ENCODE measurements at regions not wholly inside any gene's neighbourhood (a gene's known extent, or its start where the extent isn't known, plus 50 kb on each side); places are given as distances from the start of the nearest gene placed in this dataset.

DNA sequence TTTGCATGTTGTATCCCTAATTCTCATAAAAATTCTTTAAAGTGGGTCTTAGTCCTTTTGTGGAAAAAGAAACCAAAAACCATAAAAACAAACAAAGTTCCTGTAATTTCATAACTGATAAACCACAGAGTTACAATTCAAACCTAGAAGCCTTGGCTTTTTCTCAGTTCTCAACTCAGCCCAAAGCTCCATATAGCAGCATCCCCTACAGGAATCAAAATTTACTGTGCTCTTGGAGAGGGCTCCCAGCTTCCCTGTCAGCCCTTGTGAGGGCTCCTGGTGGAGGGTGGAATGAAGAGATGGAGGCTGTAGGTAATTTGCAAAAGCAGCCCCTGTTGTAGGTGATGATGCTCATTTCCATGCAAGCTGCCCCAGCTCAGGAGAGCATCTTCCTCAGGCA, 506.1 kb upstream of the KIRREL3 start:
- no peak for TF ChIP-seq POLR2A (IDR thresholded peaks at IDR 0.05)
- TF ChIP-seq, protein P1, sequence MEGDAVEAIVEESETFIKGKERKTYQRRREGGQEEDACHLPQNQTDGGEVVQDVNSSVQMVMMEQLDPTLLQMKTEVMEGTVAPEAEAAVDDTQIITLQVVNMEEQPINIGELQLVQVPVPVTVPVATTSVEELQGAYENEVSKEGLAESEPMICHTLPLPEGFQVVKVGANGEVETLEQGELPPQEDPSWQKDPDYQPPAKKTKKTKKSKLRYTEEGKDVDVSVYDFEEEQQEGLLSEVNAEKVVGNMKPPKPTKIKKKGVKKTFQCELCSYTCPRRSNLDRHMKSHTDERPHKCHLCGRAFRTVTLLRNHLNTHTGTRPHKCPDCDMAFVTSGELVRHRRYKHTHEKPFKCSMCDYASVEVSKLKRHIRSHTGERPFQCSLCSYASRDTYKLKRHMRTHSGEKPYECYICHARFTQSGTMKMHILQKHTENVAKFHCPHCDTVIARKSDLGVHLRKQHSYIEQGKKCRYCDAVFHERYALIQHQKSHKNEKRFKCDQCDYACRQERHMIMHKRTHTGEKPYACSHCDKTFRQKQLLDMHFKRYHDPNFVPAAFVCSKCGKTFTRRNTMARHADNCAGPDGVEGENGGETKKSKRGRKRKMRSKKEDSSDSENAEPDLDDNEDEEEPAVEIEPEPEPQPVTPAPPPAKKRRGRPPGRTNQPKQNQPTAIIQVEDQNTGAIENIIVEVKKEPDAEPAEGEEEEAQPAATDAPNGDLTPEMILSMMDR (IDR thresholded peaks at IDR 0.05), result no peak
- no peak for TF ChIP-seq POLR2AphosphoS5 (IDR thresholded peaks at IDR 0.05)
- no peak overlapping the region for H3K4me3 ChIP-seq
- H3K36me3 ChIP-seq, result no peaks in the 10 kb centered on the region
- H3K9me3 ChIP-seq, result no peaks in the 10 kb centered on the region
- intact Hi-C loops (cut with DNase I), result no loop called here
- H3K27ac ChIP-seq, result no peak overlapping the region
- H3K27me3 ChIP-seq (replicated peaks; ENCODE audit: insufficient read depth), result no peaks in the 10 kb centered on the region
- no peaks in the 10 kb centered on the region for H3K4me1 ChIP-seq (replicated peaks)
- no peak for DNase-seq (ENCODE audit: low spot score)

DNA sequence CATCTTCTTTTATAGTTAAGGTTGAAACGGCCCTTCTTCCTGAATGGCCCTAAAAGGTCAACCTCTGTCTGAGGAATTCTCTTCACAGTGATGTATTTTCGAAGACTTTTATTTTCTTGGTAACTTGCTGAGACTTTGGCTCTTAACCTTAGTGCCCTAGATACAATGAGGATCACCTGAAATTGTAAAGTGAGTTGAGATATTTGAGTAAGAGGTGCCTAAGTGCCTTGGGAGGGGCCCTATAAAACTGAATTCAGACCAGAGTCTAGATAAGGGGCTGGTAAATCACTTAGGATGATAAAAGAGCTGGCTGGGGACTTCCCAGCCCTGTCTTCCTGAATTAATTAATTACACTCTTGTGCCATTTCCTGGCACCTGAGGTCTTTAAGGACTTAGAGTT, 505.6 kb upstream of the KIRREL3 start:
- Histone ChIP-seq H3K36me3 (no peaks in the 10 kb centered on the region), H3K4me1 (replicated peaks) (no peaks in the 10 kb centered on the region), H3K27me3 (replicated peaks; ENCODE audit: insufficient read depth) (no peaks in the 10 kb centered on the region), H3K27ac (no peak overlapping the region), H3K4me3 (no peak overlapping the region), H3K9me3 (no peaks in the 10 kb centered on the region)
- intact Hi-C loops (cut with DNase I), result no loop called here
- DNase-seq (ENCODE audit: low spot score), result no peak
- WGBS, result 38% methylated on average over 2 of the region's 2 CpGs
- no peak for TF ChIP-seq POLR2AphosphoS5 (IDR thresholded peaks at IDR 0.05)
- no peak for TF ChIP-seq POLR2A (IDR thresholded peaks at IDR 0.05)
- TF ChIP-seq, protein P1 (IDR thresholded peaks at IDR 0.05), result no peak

DNA sequence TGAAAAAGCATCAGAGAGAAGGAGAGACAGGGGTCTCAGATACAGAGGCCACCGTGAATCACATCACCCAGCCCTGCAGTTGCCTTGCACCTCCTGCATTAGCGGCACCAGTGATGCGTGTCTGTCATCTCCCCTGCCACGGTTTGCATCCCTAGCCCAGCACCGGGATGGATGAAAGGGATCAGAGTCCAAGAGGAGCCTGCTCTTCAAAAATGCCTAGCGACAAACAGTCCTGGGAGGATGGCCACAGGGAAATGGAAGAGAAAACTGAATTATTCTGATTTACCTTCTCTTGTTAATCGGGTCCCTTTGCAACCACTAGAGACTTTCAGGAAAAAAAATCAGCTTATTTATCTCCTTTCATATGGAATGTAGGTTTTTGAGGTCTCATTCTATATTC, 495.6 kb upstream of the KIRREL3 start:
- Histone ChIP-seq H3K4me1 (replicated peaks) (no peaks in the 10 kb centered on the region), H3K9me3 (no peaks in the 10 kb centered on the region), H3K4me3 (no peak overlapping the region), H3K27me3 (replicated peaks; ENCODE audit: insufficient read depth) (no peaks in the 10 kb centered on the region), H3K27ac (no peak overlapping the region), H3K36me3 (no peaks in the 10 kb centered on the region)
- TF ChIP-seq POLR2AphosphoS5 (IDR thresholded peaks at IDR 0.05) (no peak), POLR2A (IDR thresholded peaks at IDR 0.05) (no peak)
- TF ChIP-seq, protein P1 (IDR thresholded peaks at IDR 0.05), result no peak
- WGBS, result 81% methylated on average over 7 of the region's 7 CpGs
- no peak for DNase-seq (ENCODE audit: low spot score)
- intact Hi-C loops (cut with DNase I), result no loop called here

DNA sequence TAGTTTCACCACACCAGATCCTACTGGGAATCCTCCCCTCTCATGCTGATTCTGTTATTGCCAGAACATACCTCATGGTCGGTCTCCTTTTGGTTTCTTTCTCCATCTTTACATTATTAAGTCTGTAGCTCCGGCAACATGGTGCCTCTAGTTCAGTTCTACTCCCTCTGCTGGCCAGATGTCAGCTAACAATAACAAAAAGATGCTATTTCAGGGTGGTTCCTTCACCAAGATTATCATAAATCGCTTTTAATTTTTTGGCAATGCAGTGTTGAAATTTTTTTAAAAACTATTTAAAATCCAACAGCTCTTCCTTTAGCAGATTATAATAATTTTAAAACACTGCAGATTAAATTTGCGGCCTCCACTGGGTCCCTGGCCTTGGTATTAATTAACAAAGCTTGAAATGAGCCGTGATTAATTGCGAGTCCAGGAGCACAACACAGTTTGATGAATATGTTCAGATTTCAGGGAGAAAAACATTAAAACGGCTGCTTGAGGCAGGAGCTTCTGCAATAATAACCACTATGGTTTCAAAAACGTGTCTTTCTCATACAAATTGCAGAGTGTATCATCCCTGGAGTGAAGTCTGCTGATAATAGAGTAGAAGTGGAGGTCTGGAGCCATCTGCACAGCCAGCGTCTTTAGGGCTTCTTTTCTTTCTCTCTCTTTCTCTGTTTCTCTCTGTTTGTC, 492.9 kb upstream of the KIRREL3 start:
- Histone ChIP-seq H3K27me3 (replicated peaks; ENCODE audit: insufficient read depth) (no peaks in the 10 kb centered on the region), H3K4me3 (no peak overlapping the region), H3K27ac (no peak overlapping the region), H3K9me3 (no peaks in the 10 kb centered on the region), H3K4me1 (replicated peaks) (no peaks in the 10 kb centered on the region), H3K36me3 (no peaks in the 10 kb centered on the region)
- DNase-seq (ENCODE audit: low spot score), result no peak
- intact Hi-C loops (cut with DNase I), result no loop called here
- no peak for TF ChIP-seq POLR2AphosphoS5 (IDR thresholded peaks at IDR 0.05)
- TF ChIP-seq POLR2A (IDR thresholded peaks at IDR 0.05), result no peak
- TF ChIP-seq, protein P1 (IDR thresholded peaks at IDR 0.05), result no peak
- WGBS, result 65% methylated on average over 9 of the region's 9 CpGs

DNA sequence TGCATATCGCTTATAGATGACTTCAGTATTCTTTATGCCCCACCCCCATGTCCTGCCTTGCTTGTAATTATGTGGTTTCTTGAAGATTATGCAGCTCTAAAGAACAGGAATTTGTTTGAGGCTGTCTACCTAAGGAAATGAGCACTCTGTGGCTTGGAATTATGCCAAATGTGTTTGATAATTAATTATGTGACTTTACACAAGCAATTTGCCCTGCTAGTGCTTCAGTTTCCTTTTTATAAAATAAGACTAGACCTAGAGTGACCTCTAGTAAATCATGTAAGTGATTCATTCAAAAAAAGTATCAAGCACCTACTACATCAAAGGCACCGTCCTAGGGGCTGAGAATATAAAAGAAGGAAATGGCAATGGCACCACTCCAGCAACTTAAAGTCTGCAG, 491.5 kb upstream of the KIRREL3 start:
- intact Hi-C loops (cut with DNase I), result no loop called here
- H3K27ac ChIP-seq, result no peak overlapping the region
- no peak for TF ChIP-seq POLR2A (IDR thresholded peaks at IDR 0.05)
- TF ChIP-seq, protein P1 (IDR thresholded peaks at IDR 0.05), result no peak
- no peak for TF ChIP-seq POLR2AphosphoS5 (IDR thresholded peaks at IDR 0.05)
- no peaks in the 10 kb centered on the region for H3K9me3 ChIP-seq
- no peaks in the 10 kb centered on the region for H3K36me3 ChIP-seq
- DNase-seq (ENCODE audit: low spot score), result no peak
- no peak overlapping the region for H3K4me3 ChIP-seq
- H3K27me3 ChIP-seq (replicated peaks; ENCODE audit: insufficient read depth), result no peaks in the 10 kb centered on the region
- no peaks in the 10 kb centered on the region for H3K4me1 ChIP-seq (replicated peaks)
- 44% methylated on average over 2 of the region's 2 CpGs for WGBS

Measured in prostate gland (tissue), 2 donors.